Neuronal stem cell (in vitro differentiated cells): ENCODE measurements at regions not wholly inside any gene's neighbourhood (a gene's known extent, or its start where the extent isn't known, plus 50 kb on each side); places are given as distances from the start of the nearest gene placed in this dataset.
A peak's percentile ranks its signal among the peaks of the same experiment; 100 is the strongest.

Experiments used
- DNase-seq: peaks from one replicate; pipeline ENCODE4 v3.0.0-alpha.2; 2013; ENCODE audit warnings: low spot score
- H2AFZ ChIP-seq: one replicate; pipeline ENCODE4 v1.6.1; 2013; ENCODE audit warnings: mild to moderate bottlenecking, low read length, inconsistent platforms
- H2AK5ac ChIP-seq: 2 replicates; pipeline ENCODE4 v1.6.1; 2013; ENCODE audit warnings: low read depth, mild to moderate bottlenecking, inconsistent platforms, low read length, moderate library complexity, mixed read lengths
- H2BK120ac ChIP-seq: 2 replicates; pipeline ENCODE4 v1.6.1; 2013; ENCODE audit warnings: low read depth, mild to moderate bottlenecking, inconsistent platforms, low read length, moderate library complexity, mixed read lengths
- H2BK12ac ChIP-seq: one replicate; pipeline ENCODE4 v1.6.1; 2013; ENCODE audit warnings: low read length, inconsistent platforms
- H2BK15ac ChIP-seq: 2 replicates; pipeline ENCODE4 v1.6.1; 2013; ENCODE audit warnings: mild to moderate bottlenecking, low read length, inconsistent platforms, mixed read lengths
- H2BK5ac ChIP-seq: one replicate; pipeline ENCODE4 v1.6.1; 2013; ENCODE audit warnings: inconsistent platforms, mild to moderate bottlenecking, low read length, moderate library complexity
- H3K14ac ChIP-seq: one replicate; pipeline ENCODE4 v1.6.1; 2013; ENCODE audit warnings: low read length, inconsistent platforms
- H3K18ac ChIP-seq: 2 replicates; pipeline ENCODE4 v1.6.1; 2013; ENCODE audit warnings: low read length, inconsistent platforms
- H3K23ac ChIP-seq: 2 replicates; pipeline ENCODE4 v1.6.1; 2013; ENCODE audit warnings: low read depth, mild to moderate bottlenecking, mixed read lengths, low read length, inconsistent platforms; ENCODE audit not compliant: poor library complexity
- H3K27ac ChIP-seq: replicated peaks from 3 replicates; pipeline ENCODE4 v1.5.1; 2013; ENCODE audit warnings: low read length, inconsistent platforms
- H3K27me3 ChIP-seq, 3 experiments: 2 replicates each; pipeline ENCODE4 v1.6.1; 2013; ENCODE audit warnings: low read length in 3 of 3, mild to moderate bottlenecking in 2 of 3, inconsistent platforms in 1 of 3, low read depth in 1 of 3, mixed read lengths in 1 of 3, moderate library complexity in 1 of 3; ENCODE audit not compliant: control insufficient read depth in 3 of 3, insufficient read depth in 3 of 3
- H3K36me3 ChIP-seq, 2 donors: replicated peaks in 1 of 2; 2 replicates each; pipeline ENCODE4 v1.6.1; 2013; ENCODE audit warnings: low read length in 2 of 2; ENCODE audit not compliant: control insufficient read depth in 2 of 2, insufficient read depth in 2 of 2
- H3K4ac ChIP-seq: 2 replicates; pipeline ENCODE4 v1.6.1; 2013; ENCODE audit warnings: inconsistent platforms, mild to moderate bottlenecking, low read length, moderate library complexity
- H3K4me1 ChIP-seq, 2 donors: 1 replicate in 1 of 2; 2 replicates in 1 of 2; pipeline ENCODE4 v1.6.1; 2013; ENCODE audit warnings: low read length in 2 of 2, low read depth in 1 of 2; ENCODE audit not compliant: control insufficient read depth in 2 of 2, insufficient read depth in 1 of 2
- H3K4me2 ChIP-seq: one replicate; pipeline ENCODE4 v1.6.1; 2013; ENCODE audit warnings: mild to moderate bottlenecking, low read length, inconsistent platforms; ENCODE audit not compliant: insufficient read depth, poor library complexity, severe bottlenecking
- H3K4me3 ChIP-seq, 2 donors: 2 replicates each; pipeline ENCODE4 v1.5.1; 2013; ENCODE audit warnings: low read length in 2 of 2, mild to moderate bottlenecking in 2 of 2, inconsistent platforms in 1 of 2, moderate library complexity in 1 of 2
- H3K79me1 ChIP-seq: one replicate; pipeline ENCODE4 v1.6.1; 2013; ENCODE audit warnings: low read depth, mild to moderate bottlenecking, inconsistent platforms, low read length, moderate library complexity
- H3K9ac ChIP-seq: one replicate; pipeline ENCODE4 v1.6.1; 2013; ENCODE audit warnings: mild to moderate bottlenecking, low read depth, low read length, inconsistent platforms; ENCODE audit not compliant: poor library complexity
- H3K9me3 ChIP-seq, 2 donors: replicated peaks in 1 of 2; 2 replicates each; pipeline versions ENCODE3 to v1.6.1; 2013; ENCODE audit warnings: low read length in 2 of 2, mild to moderate bottlenecking in 2 of 2, inconsistent platforms in 1 of 2, low read depth in 1 of 2, mixed read lengths in 1 of 2, moderate library complexity in 1 of 2; ENCODE audit not compliant: control insufficient read depth in 2 of 2, insufficient read depth in 1 of 2
- H4K8ac ChIP-seq: one replicate; pipeline ENCODE4 v1.6.1; 2013; ENCODE audit warnings: low read depth, mild to moderate bottlenecking, inconsistent platforms, low read length, moderate library complexity
- H4K91ac ChIP-seq: one replicate; pipeline ENCODE4 v1.6.1; 2013; ENCODE audit warnings: low read length, low read depth, mild to moderate bottlenecking, inconsistent platforms; ENCODE audit not compliant: poor library complexity
- WGBS, 2 donors: extraction: QIAGEN DNeasy Blood & Tissue Kit; methylation state at CpG; one replicate each; pipeline ENCODE4 v1.1.7; 2013; ENCODE audit warnings: missing lambda C conversion rate in 2 of 2, mixed read lengths in 1 of 2; ENCODE audit not compliant: insufficient read length in 2 of 2, insufficient replicate concordance in 1 of 2; ENCODE audit errors: extremely low coverage in 2 of 2; 5-methylcytosine and 5-hydroxymethylcytosine counted together

DNA sequence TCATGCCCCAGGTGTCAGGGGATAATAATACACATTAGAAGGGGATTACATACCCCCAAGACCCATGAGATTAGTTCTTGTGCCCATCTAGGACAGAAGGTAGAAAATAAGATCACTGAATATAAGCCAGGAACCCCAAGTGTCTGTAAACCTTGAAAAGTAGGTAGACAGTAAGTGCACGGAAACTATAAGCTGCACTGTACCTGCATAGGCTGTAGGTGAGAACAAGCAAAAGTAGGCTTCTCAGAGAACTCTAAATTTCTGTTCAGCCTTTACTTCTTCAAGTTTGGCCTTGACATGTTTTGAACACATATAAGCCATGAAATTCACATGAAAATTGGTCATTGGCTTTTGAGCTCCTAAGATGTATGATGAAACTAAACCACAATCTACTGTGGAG is 113.0 kb upstream of the FSIP2 start:
- no peak overlapping the region for H3K4me3 ChIP-seq
- H3K9ac ChIP-seq = no peak overlapping the region
- H2BK15ac ChIP-seq = no peak overlapping the region
- no peak overlapping the region for H4K91ac ChIP-seq
- H3K14ac ChIP-seq = no peak overlapping the region
- H3K27ac ChIP-seq = no peak overlapping the region
- H2BK120ac ChIP-seq = no peak overlapping the region
- H4K8ac ChIP-seq = no peak overlapping the region
- H3K4me2 ChIP-seq = no peak overlapping the region
- DNase-seq = no peak
- H3K79me1 ChIP-seq = no peaks in the 10 kb centered on the region
- no peaks in the 10 kb centered on the region for H3K36me3 ChIP-seq
- no peaks in the 10 kb centered on the region for H3K4me1 ChIP-seq
- no peak overlapping the region for H2AFZ ChIP-seq
- H3K4ac ChIP-seq = no peak overlapping the region
- H2BK5ac ChIP-seq = no peak overlapping the region
- H3K18ac ChIP-seq = no peak overlapping the region
- H3K9me3 ChIP-seq = no peaks in the 10 kb centered on the region
- H2AK5ac ChIP-seq = no peak overlapping the region
- H3K27me3 ChIP-seq = no peaks in the 10 kb centered on the region
- WGBS, 2 donors = no CpG with 5 or more reads among the region's 1 CpG
- H2BK12ac ChIP-seq = no peak overlapping the region
- H3K23ac ChIP-seq = no peak overlapping the region

GRCh38 chr2:185628985-185629384 is 109.6 kb upstream of the FSIP2 start:
- H4K91ac ChIP-seq = no peak overlapping the region
- no peak overlapping the region for H3K14ac ChIP-seq
- no peak overlapping the region for H2BK5ac ChIP-seq
- no peak overlapping the region for H3K23ac ChIP-seq
- H2BK15ac ChIP-seq = no peak overlapping the region
- H3K4ac ChIP-seq = no peak overlapping the region
- no peaks in the 10 kb centered on the region for H3K9me3 ChIP-seq
- WGBS, 2 donors = no CpG with 5 or more reads among the region's 5 CpGs
- no peak overlapping the region for H2BK12ac ChIP-seq
- H3K18ac ChIP-seq = no peak overlapping the region
- DNase-seq = peak; percentile 4
- no peaks in the 10 kb centered on the region for H3K79me1 ChIP-seq
- H3K4me2 ChIP-seq = no peak overlapping the region
- no peak overlapping the region for H4K8ac ChIP-seq
- H2AFZ ChIP-seq = no peak overlapping the region
- H3K27me3 ChIP-seq = no peaks in the 10 kb centered on the region
- H3K4me3 ChIP-seq = no peak overlapping the region
- no peak overlapping the region for H2AK5ac ChIP-seq
- no peaks in the 10 kb centered on the region for H3K4me1 ChIP-seq
- H3K9ac ChIP-seq = no peak overlapping the region
- no peaks in the 10 kb centered on the region for H3K36me3 ChIP-seq
- no peak overlapping the region for H2BK120ac ChIP-seq
- no peak overlapping the region for H3K27ac ChIP-seq

GRCh38 chr2:185633621-185634020 is 105.0 kb upstream of the FSIP2 start:
- no peaks in the 10 kb centered on the region for H3K79me1 ChIP-seq
- no peak overlapping the region for H2BK5ac ChIP-seq
- no peak overlapping the region for H4K91ac ChIP-seq
- H3K36me3 ChIP-seq = no peaks in the 10 kb centered on the region
- H2AFZ ChIP-seq = no peak overlapping the region
- H3K14ac ChIP-seq = no peak overlapping the region
- no peak overlapping the region for H3K9ac ChIP-seq
- no peak overlapping the region for H3K4me3 ChIP-seq
- no peak overlapping the region for H2BK12ac ChIP-seq
- no peak overlapping the region for H3K18ac ChIP-seq
- no peaks in the 10 kb centered on the region for H3K27me3 ChIP-seq
- H3K9me3 ChIP-seq = no peaks in the 10 kb centered on the region
- no peak overlapping the region for H3K4ac ChIP-seq
- H3K27ac ChIP-seq = no peak overlapping the region
- no peaks in the 10 kb centered on the region for H3K4me1 ChIP-seq
- H2BK15ac ChIP-seq = no peak overlapping the region
- no peak overlapping the region for H3K4me2 ChIP-seq
- H4K8ac ChIP-seq = no peak overlapping the region
- H2AK5ac ChIP-seq = no peak overlapping the region
- H2BK120ac ChIP-seq = no peak overlapping the region
- no peak overlapping the region for H3K23ac ChIP-seq
- DNase-seq = no peak
- no CpG with 5 or more reads among the region's 2 CpGs for WGBS, 2 donors

DNA sequence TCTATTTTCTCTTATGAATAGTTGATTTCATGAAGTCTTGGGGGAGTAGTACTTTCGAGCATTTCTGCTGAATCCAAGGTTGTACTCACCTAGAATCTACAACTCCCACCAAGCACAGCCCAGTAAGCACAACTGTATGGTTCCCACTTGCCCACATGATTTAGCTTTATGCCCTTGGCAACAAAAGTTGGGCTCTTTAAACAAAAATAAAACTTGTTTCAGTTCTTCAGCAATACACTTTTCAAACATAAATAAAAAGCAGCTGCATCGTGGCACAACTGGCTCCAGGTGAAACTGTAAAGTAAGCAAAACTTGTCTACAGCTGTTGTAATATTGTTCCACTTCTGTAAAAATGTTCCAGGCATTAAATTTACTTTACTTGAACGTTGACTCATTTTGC is 99.8 kb upstream of the FSIP2 start:
- Histone ChIP-seq H2BK12ac (no peak overlapping the region), H3K4me2 (no peak overlapping the region), H3K79me1 (no peaks in the 10 kb centered on the region), H3K14ac (no peak overlapping the region), H3K27me3 (no peaks in the 10 kb centered on the region), H2AK5ac (no peak overlapping the region), H2AFZ (no peak overlapping the region), H3K4me1 (no peaks in the 10 kb centered on the region), H3K9ac (no peak overlapping the region), H3K36me3 (no peaks in the 10 kb centered on the region), H3K23ac (no peak overlapping the region), H3K9me3 (no peaks in the 10 kb centered on the region), H3K18ac (no peak overlapping the region), H2BK120ac (no peak overlapping the region), H3K4me3 (no peak overlapping the region), H3K27ac (no peak overlapping the region), H4K8ac (no peak overlapping the region), H2BK5ac (no peak overlapping the region), H3K4ac (no peak overlapping the region), H4K91ac (no peak overlapping the region), H2BK15ac (no peak overlapping the region)
- no peak for DNase-seq
- no CpG with 5 or more reads among the region's 3 CpGs for WGBS, 2 donors
